Liver (tissue), 8 donors: ENCODE measurements at regions not wholly inside any gene's neighbourhood (a gene's known extent, or its start where the extent isn't known, plus 50 kb on each side); places are given as distances from the start of the nearest gene placed in this dataset.

Source experiments
- DNase-seq: peaks from one replicate; pipeline ENCODE4 v3.0.0-alpha.2; 2017; ENCODE audit warnings: low spot score
- H3K27ac ChIP-seq, 2 donors: one replicate each; pipeline ENCODE4 v1.7.0; 2013; ENCODE audit warnings: inconsistent platforms in 2 of 2, low read length in 2 of 2, control low read depth in 1 of 2, low read depth in 1 of 2, mild to moderate bottlenecking in 1 of 2
- H3K27me3 ChIP-seq, 4 donors: one replicate each; pipeline versions ENCODE4 v1.6.1 to v1.7.0; 2013; ENCODE audit warnings: low read length in 3 of 4, inconsistent platforms in 1 of 4, mild to moderate bottlenecking in 1 of 4, moderate library complexity in 1 of 4; ENCODE audit not compliant: control insufficient read depth in 4 of 4, insufficient read depth in 4 of 4
- H3K36me3 ChIP-seq, 4 donors: one replicate each; pipeline versions ENCODE4 v1.6.1 to v1.7.0; 2013; ENCODE audit warnings: low read length in 3 of 4, mild to moderate bottlenecking in 3 of 4, low read depth in 1 of 4, moderate library complexity in 1 of 4; ENCODE audit not compliant: control insufficient read depth in 4 of 4, insufficient read depth in 3 of 4
- H3K4me1 ChIP-seq, 4 donors: one replicate each; pipeline versions ENCODE4 v1.6.1 to v1.7.0; 2013; ENCODE audit warnings: low read length in 3 of 4, mild to moderate bottlenecking in 3 of 4, moderate library complexity in 1 of 4; ENCODE audit not compliant: control insufficient read depth in 4 of 4, insufficient read depth in 4 of 4
- H3K4me3 ChIP-seq, 3 donors: one replicate each; pipeline versions ENCODE4 v1.6.1 to v1.7.0; 2013; ENCODE audit warnings: low read length in 3 of 3, control low read depth in 1 of 3, low read depth in 1 of 3, mild to moderate bottlenecking in 1 of 3
- H3K9ac ChIP-seq, 2 donors: one replicate each; pipeline ENCODE4 v1.7.0; 2013; ENCODE audit warnings: low read length in 2 of 2, mild to moderate bottlenecking in 2 of 2, moderate library complexity in 2 of 2, control low read depth in 1 of 2, low read depth in 1 of 2
- H3K9me3 ChIP-seq, 4 donors: one replicate each; pipeline versions ENCODE4 v1.6.1 to v1.7.0; 2013; ENCODE audit warnings: low read length in 3 of 4; ENCODE audit not compliant: control insufficient read depth in 4 of 4
- EGR1 ChIP-seq, 2 donors: IDR thresholded peaks; 2 replicates each; pipeline ENCODE4 v1.6.1; 2016 to 2018; ENCODE audit warnings: antibody characterized with exemption in 2 of 2, low read depth in 2 of 2
- FOXA1 ChIP-seq: IDR thresholded peaks from 2 replicates; pipeline ENCODE4 v1.6.1; 2016; ENCODE audit warnings: antibody characterized with exemption
- FOXA2 ChIP-seq: IDR thresholded peaks from 2 replicates; pipeline ENCODE4 v1.6.1; 2016; ENCODE audit warnings: antibody characterized with exemption
- GABPA ChIP-seq, 2 donors: IDR thresholded peaks in 1 of 2; conservative IDR thresholded peaks in 1 of 2; 2 replicates each; pipeline ENCODE4 v1.6.1; 2016; ENCODE audit warnings: antibody characterized with exemption in 2 of 2, mild to moderate bottlenecking in 1 of 2, moderate library complexity in 1 of 2
- HNF4A ChIP-seq, 2 donors: conservative IDR thresholded peaks; 2 replicates each; pipeline ENCODE4 v1.6.1; 2016; ENCODE audit warnings: antibody characterized with exemption in 2 of 2, mild to moderate bottlenecking in 2 of 2
- HNF4G ChIP-seq: IDR thresholded peaks from 2 replicates; pipeline ENCODE4 v1.6.1; 2016; ENCODE audit warnings: antibody characterized with exemption
- JUND ChIP-seq, 2 donors: IDR thresholded peaks; 2 replicates each; pipeline ENCODE4 v1.6.1; 2016; ENCODE audit warnings: antibody characterized with exemption in 2 of 2
- NR2F2 ChIP-seq: IDR thresholded peaks from 2 replicates; pipeline ENCODE4 v1.6.1; 2016; ENCODE audit warnings: antibody characterized with exemption
- RAD21 ChIP-seq, 2 donors: IDR thresholded peaks; 2 replicates each; pipeline ENCODE4 v1.6.1; 2016; ENCODE audit warnings: antibody characterized with exemption in 2 of 2, mild to moderate bottlenecking in 2 of 2
- RXRA ChIP-seq, 2 donors: IDR thresholded peaks; 2 replicates each; pipeline ENCODE4 v1.6.1; 2017 to 2018; ENCODE audit warnings: antibody characterized with exemption in 2 of 2, mild to moderate bottlenecking in 1 of 2
- SP1 ChIP-seq: IDR thresholded peaks from 2 replicates; pipeline ENCODE4 v1.6.1; 2018; ENCODE audit warnings: antibody characterized with exemption, mild to moderate bottlenecking
- YY1 ChIP-seq: IDR thresholded peaks from 2 replicates; pipeline ENCODE4 v1.6.1; 2016; ENCODE audit warnings: antibody characterized with exemption, mild to moderate bottlenecking
- WGBS: extraction: QIAGEN DNeasy Blood & Tissue Kit; methylation state at CpG from one replicate; pipeline ENCODE4 v1.1.7; 2013; 5-methylcytosine and 5-hydroxymethylcytosine counted together
- TF ChIP-seq, protein P1 (sequence below): IDR thresholded peaks from 2 replicates; pipeline ENCODE4 v1.6.1; 2016; ENCODE audit warnings: antibody characterized with exemption
- TF ChIP-seq, protein P2 (sequence below): IDR thresholded peaks from 2 replicates; pipeline ENCODE4 v1.6.1; 2016; ENCODE audit warnings: antibody characterized with exemption
- TF ChIP-seq, protein P3 (sequence below): fragments of 150-350 bp; IDR thresholded peaks from 2 replicates; pipeline ENCODE4 v1.5.1; 2017; ENCODE audit warnings: improper control_type of control experiment, low read depth, low read length; ENCODE audit not compliant: missing input control
- TF ChIP-seq, protein P4 (sequence below): IDR thresholded peaks from 2 replicates; pipeline ENCODE4 v1.6.1; 2016; ENCODE audit warnings: antibody characterized with exemption, mild to moderate bottlenecking
- TF ChIP-seq, protein P5 (sequence below): IDR thresholded peaks from 2 replicates; pipeline ENCODE4 v1.6.1; 2016; ENCODE audit warnings: antibody characterized with exemption
- donor health status: healthy.
- donor health status: healthy.
- donor health status: healthy.
- donor health status: healthy.
- donor health status: healthy.

DNA sequence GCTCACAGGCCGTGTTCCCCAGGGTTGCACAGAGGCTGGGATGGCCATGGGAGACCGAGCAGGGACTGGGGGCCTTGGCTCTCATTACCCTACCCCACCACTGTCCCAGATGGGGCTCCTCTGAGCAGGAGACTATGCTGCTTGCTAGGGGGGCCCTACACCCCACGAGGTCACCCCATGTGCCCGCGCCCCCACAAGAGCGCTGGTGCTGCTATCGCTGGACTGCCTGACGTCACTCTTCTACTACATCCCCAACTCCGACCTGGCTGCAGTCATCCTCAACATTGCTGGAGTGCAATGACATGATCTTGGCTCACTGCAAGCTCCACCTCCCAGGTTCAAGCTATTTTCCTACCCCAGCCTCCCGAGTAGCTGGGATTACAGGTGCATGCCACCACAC lies 307.7 kb downstream of the ARRDC4 start:
- H3K27me3 ChIP-seq, result peaks cover 0 to 4% (median 0%) of the 10 kb centered on the region in 4 donors
- no peak overlapping the region for H3K27ac ChIP-seq
- no peaks in the 10 kb centered on the region for H3K4me1 ChIP-seq
- TF ChIP-seq, protein P1, sequence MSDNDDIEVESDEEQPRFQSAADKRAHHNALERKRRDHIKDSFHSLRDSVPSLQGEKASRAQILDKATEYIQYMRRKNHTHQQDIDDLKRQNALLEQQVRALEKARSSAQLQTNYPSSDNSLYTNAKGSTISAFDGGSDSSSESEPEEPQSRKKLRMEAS, result no peak
- TF ChIP-seq NR2F2 (no peak), GABPA (IDR thresholded peaks at IDR 0.05 in 1 of 2, conservative IDR thresholded peaks at IDR 0.05 in 1 of 2) (no peak), JUND (IDR thresholded peaks at IDR 0.05) (no peak), HNF4A (conservative IDR thresholded peaks at IDR 0.05) (no peak), YY1 (no peak), SP1 (no peak), RXRA (IDR thresholded peaks at IDR 0.05) (no peak), FOXA1 (no peak), EGR1 (IDR thresholded peaks at IDR 0.05; ENCODE audit: low read depth in 2 of 2) (no peak)
- TF ChIP-seq, protein P2, sequence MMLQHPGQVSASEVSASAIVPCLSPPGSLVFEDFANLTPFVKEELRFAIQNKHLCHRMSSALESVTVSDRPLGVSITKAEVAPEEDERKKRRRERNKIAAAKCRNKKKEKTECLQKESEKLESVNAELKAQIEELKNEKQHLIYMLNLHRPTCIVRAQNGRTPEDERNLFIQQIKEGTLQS, result no peak
- TF ChIP-seq, protein P3, sequence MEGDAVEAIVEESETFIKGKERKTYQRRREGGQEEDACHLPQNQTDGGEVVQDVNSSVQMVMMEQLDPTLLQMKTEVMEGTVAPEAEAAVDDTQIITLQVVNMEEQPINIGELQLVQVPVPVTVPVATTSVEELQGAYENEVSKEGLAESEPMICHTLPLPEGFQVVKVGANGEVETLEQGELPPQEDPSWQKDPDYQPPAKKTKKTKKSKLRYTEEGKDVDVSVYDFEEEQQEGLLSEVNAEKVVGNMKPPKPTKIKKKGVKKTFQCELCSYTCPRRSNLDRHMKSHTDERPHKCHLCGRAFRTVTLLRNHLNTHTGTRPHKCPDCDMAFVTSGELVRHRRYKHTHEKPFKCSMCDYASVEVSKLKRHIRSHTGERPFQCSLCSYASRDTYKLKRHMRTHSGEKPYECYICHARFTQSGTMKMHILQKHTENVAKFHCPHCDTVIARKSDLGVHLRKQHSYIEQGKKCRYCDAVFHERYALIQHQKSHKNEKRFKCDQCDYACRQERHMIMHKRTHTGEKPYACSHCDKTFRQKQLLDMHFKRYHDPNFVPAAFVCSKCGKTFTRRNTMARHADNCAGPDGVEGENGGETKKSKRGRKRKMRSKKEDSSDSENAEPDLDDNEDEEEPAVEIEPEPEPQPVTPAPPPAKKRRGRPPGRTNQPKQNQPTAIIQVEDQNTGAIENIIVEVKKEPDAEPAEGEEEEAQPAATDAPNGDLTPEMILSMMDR, result no peak
- TF ChIP-seq, protein P4, sequence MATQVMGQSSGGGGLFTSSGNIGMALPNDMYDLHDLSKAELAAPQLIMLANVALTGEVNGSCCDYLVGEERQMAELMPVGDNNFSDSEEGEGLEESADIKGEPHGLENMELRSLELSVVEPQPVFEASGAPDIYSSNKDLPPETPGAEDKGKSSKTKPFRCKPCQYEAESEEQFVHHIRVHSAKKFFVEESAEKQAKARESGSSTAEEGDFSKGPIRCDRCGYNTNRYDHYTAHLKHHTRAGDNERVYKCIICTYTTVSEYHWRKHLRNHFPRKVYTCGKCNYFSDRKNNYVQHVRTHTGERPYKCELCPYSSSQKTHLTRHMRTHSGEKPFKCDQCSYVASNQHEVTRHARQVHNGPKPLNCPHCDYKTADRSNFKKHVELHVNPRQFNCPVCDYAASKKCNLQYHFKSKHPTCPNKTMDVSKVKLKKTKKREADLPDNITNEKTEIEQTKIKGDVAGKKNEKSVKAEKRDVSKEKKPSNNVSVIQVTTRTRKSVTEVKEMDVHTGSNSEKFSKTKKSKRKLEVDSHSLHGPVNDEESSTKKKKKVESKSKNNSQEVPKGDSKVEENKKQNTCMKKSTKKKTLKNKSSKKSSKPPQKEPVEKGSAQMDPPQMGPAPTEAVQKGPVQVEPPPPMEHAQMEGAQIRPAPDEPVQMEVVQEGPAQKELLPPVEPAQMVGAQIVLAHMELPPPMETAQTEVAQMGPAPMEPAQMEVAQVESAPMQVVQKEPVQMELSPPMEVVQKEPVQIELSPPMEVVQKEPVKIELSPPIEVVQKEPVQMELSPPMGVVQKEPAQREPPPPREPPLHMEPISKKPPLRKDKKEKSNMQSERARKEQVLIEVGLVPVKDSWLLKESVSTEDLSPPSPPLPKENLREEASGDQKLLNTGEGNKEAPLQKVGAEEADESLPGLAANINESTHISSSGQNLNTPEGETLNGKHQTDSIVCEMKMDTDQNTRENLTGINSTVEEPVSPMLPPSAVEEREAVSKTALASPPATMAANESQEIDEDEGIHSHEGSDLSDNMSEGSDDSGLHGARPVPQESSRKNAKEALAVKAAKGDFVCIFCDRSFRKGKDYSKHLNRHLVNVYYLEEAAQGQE, result no peak
- 89% methylated on average over 10 of the region's 10 CpGs for WGBS
- no peak overlapping the region for H3K4me3 ChIP-seq
- DNase-seq, result no peak
- H3K9me3 ChIP-seq, result peaks cover 0 to 1% (median 0%) of the 10 kb centered on the region in 4 donors
- no peaks in the 10 kb centered on the region for H3K36me3 ChIP-seq
- H3K9ac ChIP-seq, result no peak overlapping the region

DNA sequence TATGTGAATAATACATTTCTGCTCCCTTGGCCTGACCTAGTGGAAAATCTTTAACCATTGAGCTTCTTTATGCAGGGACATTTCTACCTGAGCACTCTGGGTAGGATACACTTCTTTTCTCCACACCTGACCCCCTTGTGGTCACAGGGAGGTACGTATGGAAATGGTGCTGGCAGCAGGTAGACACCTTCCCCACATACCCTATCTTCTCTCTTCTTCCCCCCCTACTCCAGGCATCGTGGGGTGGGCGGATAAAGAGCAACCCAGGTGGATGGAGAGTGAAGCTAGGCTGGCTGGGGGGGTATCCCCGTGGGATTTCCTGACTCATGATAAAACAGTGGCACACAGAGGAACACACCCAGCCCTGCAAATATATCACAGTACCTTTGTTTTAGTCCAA lies 312.1 kb downstream of the ARRDC4 start:
- Histone ChIP-seq H3K27ac (no peak overlapping the region), H3K4me3 (no peak overlapping the region), H3K4me1 (no peaks in the 10 kb centered on the region), H3K9ac (no peak overlapping the region), H3K27me3 (peaks cover 0 to 14% (median 0%) of the 10 kb centered on the region in 4 donors), H3K9me3 (no peaks in the 10 kb centered on the region), H3K36me3 (no peaks in the 10 kb centered on the region)
- TF ChIP-seq FOXA1 (no peak), GABPA (IDR thresholded peaks at IDR 0.05 in 1 of 2, conservative IDR thresholded peaks at IDR 0.05 in 1 of 2) (no peak), RAD21 (IDR thresholded peaks at IDR 0.05) (no peak), SP1 (no peak), HNF4G (no peak), RXRA (IDR thresholded peaks at IDR 0.05) (no peak), FOXA2 (no peak), JUND (IDR thresholded peaks at IDR 0.05) (no peak)
- TF ChIP-seq, protein P1, result no peak
- TF ChIP-seq, protein P5, sequence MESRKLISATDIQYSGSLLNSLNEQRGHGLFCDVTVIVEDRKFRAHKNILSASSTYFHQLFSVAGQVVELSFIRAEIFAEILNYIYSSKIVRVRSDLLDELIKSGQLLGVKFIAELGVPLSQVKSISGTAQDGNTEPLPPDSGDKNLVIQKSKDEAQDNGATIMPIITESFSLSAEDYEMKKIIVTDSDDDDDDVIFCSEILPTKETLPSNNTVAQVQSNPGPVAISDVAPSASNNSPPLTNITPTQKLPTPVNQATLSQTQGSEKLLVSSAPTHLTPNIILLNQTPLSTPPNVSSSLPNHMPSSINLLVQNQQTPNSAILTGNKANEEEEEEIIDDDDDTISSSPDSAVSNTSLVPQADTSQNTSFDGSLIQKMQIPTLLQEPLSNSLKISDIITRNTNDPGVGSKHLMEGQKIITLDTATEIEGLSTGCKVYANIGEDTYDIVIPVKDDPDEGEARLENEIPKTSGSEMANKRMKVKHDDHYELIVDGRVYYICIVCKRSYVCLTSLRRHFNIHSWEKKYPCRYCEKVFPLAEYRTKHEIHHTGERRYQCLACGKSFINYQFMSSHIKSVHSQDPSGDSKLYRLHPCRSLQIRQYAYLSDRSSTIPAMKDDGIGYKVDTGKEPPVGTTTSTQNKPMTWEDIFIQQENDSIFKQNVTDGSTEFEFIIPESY, result no peak
- TF ChIP-seq, protein P3, result no peak
- no peak for DNase-seq
- WGBS, result 57% methylated on average over 4 of the region's 4 CpGs
